ENCODE measurements at regions not wholly inside any gene's neighbourhood (a gene's known extent, or its start where the extent isn't known, plus 50 kb on each side); places are given as distances from the start of the nearest gene placed in this dataset.

DNA sequence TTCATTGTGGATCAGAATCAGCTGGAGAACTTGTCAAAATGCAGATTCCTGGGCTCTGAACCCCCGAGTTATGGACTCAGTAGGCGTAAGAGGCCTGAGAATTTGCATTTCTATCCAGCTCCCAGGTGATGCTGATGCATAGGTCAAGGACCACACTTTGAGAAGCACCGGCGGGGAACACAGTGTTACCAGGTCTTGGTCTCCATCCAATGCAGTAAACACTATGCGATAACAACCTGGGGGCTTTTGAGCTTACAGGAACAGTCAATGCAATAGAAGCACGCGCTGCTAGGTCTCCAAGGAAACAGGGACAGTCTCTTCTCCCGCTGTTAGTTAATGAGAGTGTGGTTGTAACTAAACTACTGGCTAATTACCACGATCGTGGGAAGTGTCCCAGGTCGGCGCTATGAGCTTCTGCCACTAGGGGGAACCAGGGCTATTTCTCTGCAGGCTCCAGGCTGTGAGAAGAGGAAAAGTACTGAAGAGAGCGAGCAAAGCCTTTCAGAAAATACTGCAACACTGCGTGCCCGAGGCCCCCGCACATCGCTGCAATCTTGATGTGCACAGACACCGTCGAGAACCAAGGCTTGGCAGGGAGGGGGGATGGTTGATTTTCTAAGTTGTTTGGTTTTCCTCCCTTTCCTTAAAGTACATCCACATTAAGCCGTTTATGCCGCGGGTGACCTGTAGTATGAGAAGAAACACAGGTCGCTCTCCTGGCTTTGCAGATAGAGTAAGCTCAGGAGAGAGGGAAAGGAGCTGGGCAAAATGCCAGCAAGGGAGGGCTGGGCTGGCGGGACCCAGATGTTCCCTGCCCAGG lies 52.0 kb upstream of the KCNA1 start:
- peak; percentile 90 for DNase-seq (ENCODE audit: low spot score)
- peak; percentile 44 for FAIRE-seq

DNA sequence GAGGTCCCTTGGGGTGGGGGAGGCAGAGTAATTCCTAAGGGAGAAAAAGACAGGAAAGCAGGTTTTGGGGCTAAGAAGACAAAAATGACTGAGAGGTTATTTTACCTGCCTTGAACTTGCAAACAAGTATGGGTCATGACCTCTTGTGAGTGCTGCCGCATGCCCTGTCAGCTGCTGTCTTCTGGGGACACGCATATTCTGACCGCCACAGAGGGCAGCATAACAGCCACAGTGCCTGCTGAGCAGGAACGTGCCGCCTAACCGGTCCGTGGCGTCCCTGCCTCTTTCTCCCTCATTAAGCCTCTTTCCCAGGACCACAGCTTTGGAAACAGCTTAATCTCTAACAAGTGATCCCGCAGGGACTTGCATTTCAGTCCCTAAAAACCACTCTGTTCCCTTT lies 51.3 kb upstream of the KCNA1 start:
- FAIRE-seq: peak; percentile 77
- DNase-seq (ENCODE audit: low spot score): no peak

DNA sequence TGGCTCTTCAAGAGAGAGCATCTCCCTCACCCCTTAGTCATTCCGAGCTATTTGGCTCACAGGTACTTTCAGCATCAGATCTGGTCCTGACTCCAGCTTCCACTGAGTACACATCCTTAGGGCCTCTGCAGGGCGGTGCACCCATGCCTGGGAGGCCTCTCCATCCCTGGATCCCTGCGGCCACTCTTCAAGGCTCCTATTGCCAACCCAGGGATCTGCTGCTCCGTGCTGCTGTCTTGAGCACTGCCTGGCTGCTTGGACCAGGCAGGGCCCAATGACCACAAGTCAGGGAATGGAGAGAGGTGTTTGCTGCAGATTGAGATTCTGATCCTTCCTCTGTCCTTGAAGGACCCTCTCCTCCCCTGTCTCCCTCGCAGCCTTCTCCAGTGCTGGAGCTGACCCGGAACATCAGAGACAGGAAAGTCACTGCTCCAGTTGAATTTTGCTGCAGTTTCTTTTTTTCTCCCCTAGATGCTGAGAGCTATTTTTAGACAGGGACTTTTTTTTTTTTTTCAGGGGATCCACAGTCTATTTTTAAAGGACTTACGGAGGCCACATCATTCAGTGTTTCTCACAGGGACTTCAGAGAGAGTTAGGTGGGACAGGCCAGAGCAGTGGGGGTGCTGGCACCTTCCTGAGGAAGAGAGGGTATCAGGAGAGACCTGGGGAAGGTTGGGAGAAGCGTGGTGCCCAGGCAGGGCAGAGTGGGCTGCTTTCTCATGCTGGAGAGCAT lies 50.1 kb upstream of the KCNA1 start:
- peak; percentile 55 for FAIRE-seq

More for the DNA sequence above, 50.1 kb upstream of the KCNA1 start:
- no peak for DNase-seq (ENCODE audit: low spot score)
